ENCODE measurements at regions not wholly inside any gene's neighbourhood (a gene's known extent, or its start where the extent isn't known, plus 50 kb on each side); places are given as distances from the start of the nearest gene placed in this dataset.

- no peak for DNase-seq
Measured at GRCh38 chr13:106349080-106349931, 186.2 kb downstream of the EFNB2 start.

- no peak for DNase-seq
Measured at GRCh38 chr13:106348075-106348840, 187.2 kb downstream of the EFNB2 start.

DNA sequence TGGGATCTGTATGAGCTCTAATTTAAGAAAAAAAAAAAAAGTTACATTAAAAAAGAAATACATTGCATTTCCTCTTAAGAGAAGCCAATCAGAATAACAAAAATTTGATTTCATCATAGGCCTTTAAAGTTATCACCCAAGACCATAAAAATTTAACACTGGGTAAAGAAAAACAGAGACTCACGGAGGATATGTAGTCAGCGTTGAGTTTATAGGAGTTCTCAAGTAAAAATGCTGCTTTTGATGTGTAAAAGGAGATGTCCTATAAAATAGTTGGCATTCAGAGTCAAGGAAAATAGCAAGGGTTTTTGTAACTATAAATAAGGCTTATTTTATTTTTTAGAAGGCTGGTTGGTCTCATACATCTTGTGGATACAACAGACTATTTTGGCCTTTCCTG lies 191.1 kb downstream of the EFNB2 start:
- DNase-seq: no peak

DNA sequence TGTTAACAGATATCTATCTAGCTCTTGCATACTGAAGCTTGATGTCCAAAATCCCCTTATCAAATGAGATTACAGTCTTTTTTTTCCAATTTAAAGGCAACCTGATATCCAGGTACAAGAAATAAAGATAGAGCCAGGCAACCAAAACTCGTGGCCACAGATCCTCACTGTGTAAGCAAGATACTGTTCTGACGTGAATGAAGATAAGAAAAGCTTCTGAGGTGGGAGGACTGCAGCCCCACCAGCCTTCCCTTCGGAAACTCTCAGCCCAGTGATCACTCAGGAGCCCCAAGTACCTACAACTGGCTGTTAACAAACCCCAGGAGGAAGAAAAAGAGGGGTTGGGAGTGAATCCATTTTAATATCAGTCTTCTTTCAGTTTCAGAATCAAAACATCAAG lies 191.6 kb downstream of the EFNB2 start:
- DNase-seq: no peak

DNA sequence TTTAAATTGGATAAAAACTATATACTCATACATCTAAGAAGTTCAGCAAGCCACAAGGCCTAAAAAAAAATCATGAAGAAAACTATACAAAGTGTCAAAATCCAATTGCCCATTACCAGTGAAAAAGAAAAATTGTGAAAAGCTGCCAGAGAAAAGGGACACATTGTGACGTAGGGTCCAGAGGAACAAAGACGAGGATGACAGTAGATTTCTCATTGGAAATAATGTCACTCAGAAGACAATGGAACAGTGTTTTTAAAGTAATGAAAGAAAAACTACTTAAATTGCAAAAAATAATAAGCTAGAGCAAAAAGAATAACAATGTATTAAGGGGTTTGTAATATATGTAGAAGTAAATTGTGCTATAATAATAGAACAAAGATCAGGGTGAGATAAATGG lies 195.2 kb downstream of the EFNB2 start:
- no peak for DNase-seq

DNA sequence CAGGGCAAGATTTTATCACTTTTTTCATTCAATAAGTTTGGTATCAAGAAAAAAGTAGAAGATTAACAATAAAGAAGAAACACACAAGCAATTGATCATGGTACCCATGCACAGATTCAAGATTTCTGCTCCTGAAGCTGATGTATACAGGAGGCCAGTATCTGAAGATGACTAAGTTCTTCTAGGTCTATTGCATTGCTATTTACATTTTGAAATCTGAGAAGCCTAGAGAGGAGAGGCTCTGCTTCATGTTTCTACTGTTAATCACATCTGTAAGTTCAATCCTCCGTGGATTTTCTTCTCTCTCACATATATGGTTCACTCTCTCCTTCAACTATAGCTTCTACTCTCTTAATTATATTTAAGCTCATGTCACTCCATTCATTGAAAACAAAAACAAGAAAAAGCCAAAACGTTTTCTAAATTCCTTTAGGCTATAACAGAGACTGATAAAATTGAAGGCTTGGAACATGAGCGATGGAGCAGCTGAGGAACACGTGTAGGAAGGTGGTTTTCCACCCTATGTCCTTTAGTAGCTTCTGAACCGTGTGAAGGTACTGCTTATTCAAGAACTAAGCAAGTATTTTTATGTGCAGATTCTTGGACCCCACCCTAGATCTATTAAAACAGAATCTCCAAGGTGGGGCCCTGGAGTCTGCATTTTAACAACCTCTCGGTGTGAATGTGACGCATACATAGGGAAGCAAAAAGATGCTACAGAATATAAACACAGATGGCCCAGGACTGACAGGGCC lies 198.2 kb downstream of the EFNB2 start:
- no peak for DNase-seq

DNA sequence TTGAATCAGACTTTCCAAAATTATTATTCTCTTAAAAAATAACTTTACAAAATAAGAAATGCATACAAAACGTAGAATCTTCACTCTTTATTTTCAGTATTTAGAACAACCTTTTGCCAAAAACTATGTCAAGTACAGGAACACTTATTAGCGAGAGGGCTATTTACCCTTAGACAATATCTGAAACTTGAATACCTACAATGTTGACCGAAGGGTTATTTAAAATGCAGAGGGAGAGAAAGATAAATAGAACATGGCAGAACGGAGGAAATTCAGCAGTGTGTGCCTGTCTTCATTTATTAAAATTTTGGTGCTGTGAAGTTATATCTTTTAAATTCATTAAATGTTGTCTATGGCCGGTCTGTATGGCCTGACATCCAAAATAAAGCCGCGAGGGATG lies 198.8 kb downstream of the EFNB2 start:
- no peak for DNase-seq

DNA sequence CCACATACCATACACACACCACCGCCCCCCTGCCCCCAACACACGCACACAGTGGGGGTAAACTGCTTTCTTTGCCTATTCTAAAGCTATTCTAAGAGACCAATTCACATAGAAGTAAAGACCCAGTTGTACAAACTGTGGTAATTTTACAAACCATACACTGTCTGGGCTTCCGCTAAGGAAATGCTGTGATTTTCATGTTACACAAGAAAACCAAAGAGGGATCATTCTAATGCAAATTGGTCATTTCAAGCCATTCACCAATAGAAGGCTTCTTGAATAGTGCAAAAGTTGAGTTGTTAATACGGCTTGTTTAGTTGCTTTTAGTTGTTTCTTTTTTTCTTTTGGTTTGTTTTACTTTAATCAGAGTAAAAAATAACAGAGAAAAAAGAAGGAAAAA lies 202.8 kb downstream of the EFNB2 start:
- DNase-seq: no peak

DNA sequence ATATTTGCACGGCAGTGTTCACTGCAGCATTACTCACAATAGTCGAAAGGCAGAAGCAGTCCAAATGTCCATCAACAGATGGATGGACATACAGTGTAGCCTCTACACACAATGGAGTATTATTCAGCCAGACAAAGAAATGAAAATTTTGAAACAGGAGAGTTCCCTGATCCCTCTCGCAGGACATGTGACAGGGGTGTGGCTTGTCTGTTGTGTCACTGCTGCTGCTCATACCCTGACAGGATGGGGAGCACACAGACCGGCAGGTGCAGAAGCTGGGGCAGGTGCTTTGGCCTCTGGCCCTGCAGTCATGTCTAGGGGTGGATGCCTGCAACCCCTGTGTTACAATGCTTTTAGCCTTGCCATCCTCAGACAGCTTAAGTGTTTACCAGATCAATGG lies 204.3 kb downstream of the EFNB2 start:
- no peak for DNase-seq

- no peak for DNase-seq
Measured at GRCh38 chr13:106329941-106330340, 205.5 kb downstream of the EFNB2 start.

- DNase-seq: no peak
Measured at GRCh38 chr13:106326751-106327150, 208.7 kb downstream of the EFNB2 start.

- DNase-seq: no peak
Measured at GRCh38 chr13:106324444-106324843, 211.0 kb downstream of the EFNB2 start.

DNA sequence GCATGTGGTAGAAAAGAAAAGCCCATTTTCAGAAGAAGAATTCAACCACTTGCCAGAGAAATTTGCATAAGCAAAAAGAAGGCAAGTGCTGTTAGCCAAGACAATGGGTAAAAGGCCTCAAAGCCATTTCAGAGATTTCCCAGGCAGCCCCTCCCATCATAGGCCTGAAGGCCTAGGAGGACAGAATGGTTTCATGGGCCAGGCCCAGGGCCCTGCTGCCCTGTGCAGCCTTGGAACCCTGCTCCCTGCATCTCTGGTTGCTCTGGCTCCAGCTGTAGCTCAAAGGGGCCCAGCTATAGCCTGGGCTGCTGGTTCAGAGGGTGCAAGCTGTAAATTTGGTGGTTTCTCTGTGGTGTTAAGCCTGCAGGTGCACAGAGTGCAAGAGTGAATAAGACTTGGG lies 212.8 kb downstream of the EFNB2 start:
- no peak for DNase-seq

DNA sequence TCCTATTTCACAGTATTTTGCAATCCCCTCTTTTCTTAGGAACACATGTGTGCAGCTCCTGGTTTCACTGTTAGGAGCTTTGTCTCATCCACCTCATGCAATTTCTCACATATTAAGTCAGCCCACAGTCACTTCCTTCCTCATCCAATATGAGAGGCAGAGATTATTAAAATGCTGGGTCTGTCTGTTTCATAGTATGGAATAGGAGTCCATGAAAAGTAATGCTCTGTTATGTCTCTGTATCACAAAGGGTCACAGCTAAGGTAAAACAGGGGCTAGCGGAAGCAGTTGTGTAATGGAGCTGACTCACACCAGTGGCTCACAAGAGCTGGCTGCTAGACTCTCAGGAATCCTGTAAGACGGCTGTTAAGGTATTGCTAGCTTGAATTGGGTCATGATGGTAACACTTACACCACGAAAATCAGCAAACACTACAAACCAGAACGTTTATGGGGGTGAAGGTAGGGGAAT lies 216.5 kb downstream of the EFNB2 start:
- no peak for DNase-seq

DNA sequence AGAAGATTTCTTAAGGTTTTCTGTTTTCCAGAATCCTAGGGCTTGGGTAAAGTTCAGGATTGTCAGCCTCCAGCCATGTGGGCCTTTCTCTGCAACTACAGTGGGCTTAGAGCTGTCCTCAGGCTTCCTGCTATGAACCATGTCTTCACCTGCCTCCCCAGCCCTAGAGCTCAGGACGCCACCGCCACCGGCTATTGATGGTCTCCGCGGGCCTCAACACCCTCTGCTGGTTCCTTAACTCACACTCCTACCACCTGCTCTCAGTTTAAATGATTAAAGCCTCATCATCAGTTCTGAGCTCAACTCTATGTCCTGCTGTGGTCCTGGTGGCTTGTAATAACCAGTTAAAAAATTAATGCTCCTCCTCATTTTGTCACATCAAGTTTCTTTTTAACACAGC lies 221.0 kb downstream of the EFNB2 start:
- DNase-seq: no peak

GRCh38 chr13:106311004-106311403 lies 224.5 kb downstream of the EFNB2 start:
- no peak for DNase-seq

- DNase-seq: no peak
Measured at GRCh38 chr13:106310291-106310865, 225.1 kb downstream of the EFNB2 start.

GRCh38 chr13:106306748-106307277 lies 228.6 kb downstream of the EFNB2 start:
- DNase-seq: no peak

GRCh38 chr13:106302843-106303242 lies 232.6 kb downstream of the EFNB2 start:
- no peak for DNase-seq

DNA sequence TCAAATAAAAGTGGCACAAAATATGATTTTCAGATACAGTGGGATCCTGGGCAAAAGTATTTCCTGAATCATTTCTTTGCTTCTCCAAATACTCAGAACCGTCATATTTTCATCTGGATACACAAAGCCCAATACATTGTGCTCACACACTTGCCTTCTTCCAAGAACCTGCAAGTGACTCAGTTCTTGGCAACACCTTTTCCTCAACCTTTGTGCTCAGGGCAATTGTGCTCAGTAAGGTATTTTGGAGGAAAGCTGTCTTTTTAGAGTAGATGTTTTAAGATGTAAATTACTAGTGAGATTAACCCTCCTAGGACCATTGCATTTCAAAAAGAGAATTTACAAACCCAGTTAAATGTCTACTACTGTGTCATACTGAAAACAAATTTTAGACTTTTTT lies 233.5 kb downstream of the EFNB2 start:
- DNase-seq: no peak

GRCh38 chr13:106299621-106300020 lies 235.8 kb downstream of the EFNB2 start:
- DNase-seq: no peak

GRCh38 chr13:106297283-106297682 lies 238.2 kb downstream of the EFNB2 start:
- no peak for DNase-seq

DNA sequence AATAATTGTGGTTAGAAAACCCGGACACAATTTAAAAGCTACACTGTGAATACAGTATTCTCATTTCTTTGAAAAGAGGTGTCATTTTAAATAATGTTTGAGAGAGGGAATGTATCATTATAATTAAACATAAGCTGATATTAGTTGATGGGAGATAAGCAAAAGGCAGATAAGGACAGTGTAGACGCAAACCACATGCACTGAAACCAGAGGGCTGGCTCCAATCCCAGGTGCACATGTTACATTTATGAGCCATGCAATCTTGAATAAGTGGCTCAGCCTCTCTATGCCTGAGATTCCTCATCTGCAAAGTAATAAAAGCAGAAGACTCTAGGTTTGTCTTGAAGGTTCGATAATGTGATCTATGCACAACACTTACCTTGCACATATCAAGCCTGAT lies 238.7 kb downstream of the EFNB2 start:
- no peak for DNase-seq
